HG03439 (cell line): ENCODE measurements at regions not wholly inside any gene's neighbourhood (a gene's known extent, or its start where the extent isn't known, plus 50 kb on each side); places are given as distances from the start of the nearest gene placed in this dataset.
"Not testable (repeated sequence)": the region's sequence is repeated elsewhere in the genome, so short reads cannot be mapped to it uniquely, and the experiment has no call there.

Source experiments
- ATAC-seq: cut with Tn5 transposase; IDR thresholded peaks from one replicate; pipeline ENCODE4 v1.9.1; 2021; ENCODE audit warnings: mild to moderate bottlenecking, moderate library complexity; ENCODE audit not compliant: unreplicated experiment

GRCh38 chr19:28159065-28159464, 1053.9 kb downstream of the UQCRFS1 start:
- no peak for ATAC-seq

GRCh38 chr19:28155265-28155664, 1057.7 kb downstream of the UQCRFS1 start:
- ATAC-seq: no peak

GRCh38 chr19:28154077-28154476, 1058.9 kb downstream of the UQCRFS1 start:
- ATAC-seq: no peak

GRCh38 chr19:28153123-28153522, 1059.8 kb downstream of the UQCRFS1 start:
- ATAC-seq: no peak

GRCh38 chr19:28152195-28152594, 1060.8 kb downstream of the UQCRFS1 start:
- ATAC-seq: no peak

GRCh38 chr19:28150129-28150528, 1062.8 kb downstream of the UQCRFS1 start:
- ATAC-seq: no peak

- no peak for ATAC-seq
Measured at GRCh38 chr19:28148554-28148953, 1064.4 kb downstream of the UQCRFS1 start.

GRCh38 chr19:28142258-28142657, 1070.7 kb downstream of the UQCRFS1 start:
- no peak for ATAC-seq

- ATAC-seq: no peak
Measured at GRCh38 chr19:28140201-28140600, 1072.8 kb downstream of the UQCRFS1 start.

GRCh38 chr19:28137772-28138171, 1075.2 kb downstream of the UQCRFS1 start:
- ATAC-seq: no peak

- no peak for ATAC-seq
Measured at GRCh38 chr19:28136796-28137195, 1076.2 kb downstream of the UQCRFS1 start.

GRCh38 chr19:28135825-28136224, 1077.1 kb downstream of the UQCRFS1 start:
- no peak for ATAC-seq

- no peak for ATAC-seq
Measured at GRCh38 chr19:28134311-28134710, 1078.6 kb downstream of the UQCRFS1 start.

GRCh38 chr19:28130881-28131280, 1082.1 kb downstream of the UQCRFS1 start:
- not testable (repeated sequence) for ATAC-seq

GRCh38 chr19:28130066-28130511, 1082.9 kb downstream of the UQCRFS1 start:
- no peak for ATAC-seq

GRCh38 chr19:28128341-28128740, 1084.6 kb downstream of the UQCRFS1 start:
- no peak for ATAC-seq

GRCh38 chr19:28126135-28126898, 1086.6 kb downstream of the UQCRFS1 start:
- ATAC-seq: no peak

- ATAC-seq: no peak
Measured at GRCh38 chr19:28122734-28123133, 1090.2 kb downstream of the UQCRFS1 start.

GRCh38 chr19:28118235-28118634, 1094.7 kb downstream of the UQCRFS1 start:
- no peak for ATAC-seq

GRCh38 chr19:28117143-28117542, 1095.8 kb downstream of the UQCRFS1 start:
- no peak for ATAC-seq

- not testable (repeated sequence) for ATAC-seq
Measured at GRCh38 chr19:28116379-28116778, 1096.6 kb downstream of the UQCRFS1 start.

GRCh38 chr19:28103921-28104320, 1109.0 kb downstream of the UQCRFS1 start:
- no peak for ATAC-seq

GRCh38 chr19:28084659-28085157, 1128.2 kb downstream of the UQCRFS1 start:
- ATAC-seq: not testable (repeated sequence)
